HG03060 (cell line): ENCODE measurements at regions not wholly inside any gene's neighbourhood (a gene's known extent, or its start where the extent isn't known, plus 50 kb on each side); places are given as distances from the start of the nearest gene placed in this dataset.
"Not testable (repeated sequence)": the region's sequence is repeated elsewhere in the genome, so short reads cannot be mapped to it uniquely, and the experiment has no call there.

Source experiments
- ATAC-seq: cut with Tn5 transposase; IDR thresholded peaks from one replicate; pipeline ENCODE4 v1.9.1; 2021; ENCODE audit warnings: low read depth, moderate number of reproducible peaks; ENCODE audit not compliant: unreplicated experiment

GRCh38 chr14:34147461-34147860 lies 196.6 kb upstream of the EGLN3 start:
- no peak for ATAC-seq

- not testable (repeated sequence) for ATAC-seq
Measured at GRCh38 chr14:34140127-34140526, 189.3 kb upstream of the EGLN3 start.

DNA sequence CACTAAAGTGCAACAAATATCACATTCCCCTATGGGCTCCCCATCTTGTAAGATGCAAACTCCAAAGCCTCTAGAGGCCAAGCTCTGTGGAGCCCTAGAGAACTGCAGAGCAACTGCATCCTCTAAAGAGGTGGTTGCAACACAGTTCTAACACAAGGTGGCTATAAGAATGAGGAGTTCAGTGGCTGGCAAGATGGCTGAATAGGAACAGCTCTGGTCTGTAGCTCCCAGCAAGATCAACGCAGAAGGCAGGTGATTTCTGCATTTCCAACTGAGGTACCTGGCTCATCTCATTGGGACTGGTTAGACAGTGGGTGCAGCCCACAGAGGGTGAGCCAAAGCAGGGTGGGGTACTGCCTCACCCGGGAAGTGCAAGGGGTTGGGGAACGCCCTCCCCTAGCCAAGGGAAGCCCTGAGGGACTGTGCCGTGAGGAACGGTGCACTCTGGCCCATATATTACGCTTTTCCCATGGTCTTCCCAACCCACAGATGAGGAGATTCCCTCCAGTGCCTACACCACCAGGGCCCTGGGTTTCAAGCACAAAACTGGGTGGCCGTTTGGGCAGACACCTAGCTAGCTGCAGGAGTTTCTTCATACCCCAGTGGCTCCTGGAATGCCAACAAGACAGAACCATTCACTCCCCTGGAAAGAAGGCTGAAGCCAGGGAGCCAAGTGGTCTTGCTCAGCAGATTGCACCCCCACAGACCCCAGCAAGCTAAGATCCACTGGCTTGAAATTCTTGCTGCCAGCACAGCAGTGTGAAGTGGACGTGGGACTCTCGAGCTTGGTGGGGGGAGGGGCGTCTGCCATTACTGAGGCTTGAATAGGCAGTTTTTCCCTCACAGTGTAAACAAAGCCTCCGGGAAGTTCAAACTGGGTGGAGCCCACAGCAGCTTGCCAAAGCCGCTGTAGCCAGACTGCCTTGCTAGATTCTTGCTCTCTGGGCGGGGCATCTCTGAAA lies 188.6 kb upstream of the EGLN3 start:
- ATAC-seq = not testable (repeated sequence)

GRCh38 chr14:34138175-34138574 lies 187.3 kb upstream of the EGLN3 start:
- ATAC-seq = no peak

DNA sequence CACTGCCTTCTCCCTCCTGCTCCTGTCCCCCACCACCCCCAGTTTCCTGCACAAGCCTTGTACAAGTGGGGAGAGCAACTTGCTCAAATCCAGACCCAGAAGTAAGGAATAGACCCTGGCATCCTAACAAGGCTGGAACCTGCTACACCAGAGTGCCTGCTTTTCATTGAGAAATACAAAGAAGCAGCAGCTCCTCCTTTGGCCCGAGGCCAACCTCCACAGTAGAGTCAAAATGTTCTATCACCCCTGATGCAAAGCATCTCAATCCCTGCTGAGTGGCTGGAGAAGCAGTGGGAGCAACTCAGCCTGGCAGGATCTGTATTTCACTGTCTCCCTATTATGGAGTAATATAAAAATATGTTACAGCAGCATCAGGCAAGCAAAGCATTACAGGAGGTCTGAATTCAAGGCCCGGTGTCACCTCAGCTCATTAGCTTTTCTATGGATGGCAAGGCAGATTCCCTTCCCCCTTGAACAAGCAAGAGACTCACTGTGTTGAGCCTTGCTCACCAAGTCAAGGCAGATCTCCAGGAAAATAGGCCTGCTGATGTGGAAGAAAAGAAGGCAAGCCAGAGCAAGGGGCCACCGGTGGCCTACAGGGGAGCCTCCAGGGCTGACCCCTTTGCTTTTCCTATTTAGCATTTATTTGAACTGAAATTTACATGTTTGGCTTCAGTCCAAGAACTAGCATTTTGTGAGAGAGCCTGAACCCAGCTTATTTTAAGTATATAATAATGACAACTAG lies 186.3 kb upstream of the EGLN3 start:
- no peak for ATAC-seq

- ATAC-seq = no peak
Measured at GRCh38 chr14:34135492-34135891, 184.6 kb upstream of the EGLN3 start.

DNA sequence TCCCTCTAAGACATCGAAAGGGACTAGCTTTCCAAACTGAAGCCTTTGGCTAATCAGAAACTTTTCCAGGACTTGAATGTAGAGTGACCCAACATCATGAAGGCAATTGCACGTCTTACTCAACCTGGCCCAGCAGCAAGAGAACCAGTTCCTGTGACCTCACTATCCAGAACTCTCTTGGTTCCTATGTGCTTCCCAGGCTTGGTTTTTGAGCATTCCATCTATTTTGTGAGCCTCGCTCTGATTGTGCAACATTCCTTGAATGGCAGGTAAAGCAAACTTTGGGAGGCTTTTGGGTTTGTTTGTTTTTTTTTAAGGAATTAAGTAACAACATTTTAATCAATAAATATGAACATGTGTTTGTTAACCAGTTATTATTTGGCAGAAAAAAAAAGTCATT lies 183.6 kb upstream of the EGLN3 start:
- no peak for ATAC-seq

- no peak for ATAC-seq
Measured at GRCh38 chr14:34129927-34130552, 179.2 kb upstream of the EGLN3 start.

- no peak for ATAC-seq
Measured at GRCh38 chr14:34128665-34129064, 177.8 kb upstream of the EGLN3 start.

GRCh38 chr14:34126586-34126985 lies 175.7 kb upstream of the EGLN3 start:
- ATAC-seq = no peak

GRCh38 chr14:34124585-34124984 lies 173.7 kb upstream of the EGLN3 start:
- ATAC-seq = no peak

GRCh38 chr14:34122650-34123049 lies 171.8 kb upstream of the EGLN3 start:
- ATAC-seq = no peak

DNA sequence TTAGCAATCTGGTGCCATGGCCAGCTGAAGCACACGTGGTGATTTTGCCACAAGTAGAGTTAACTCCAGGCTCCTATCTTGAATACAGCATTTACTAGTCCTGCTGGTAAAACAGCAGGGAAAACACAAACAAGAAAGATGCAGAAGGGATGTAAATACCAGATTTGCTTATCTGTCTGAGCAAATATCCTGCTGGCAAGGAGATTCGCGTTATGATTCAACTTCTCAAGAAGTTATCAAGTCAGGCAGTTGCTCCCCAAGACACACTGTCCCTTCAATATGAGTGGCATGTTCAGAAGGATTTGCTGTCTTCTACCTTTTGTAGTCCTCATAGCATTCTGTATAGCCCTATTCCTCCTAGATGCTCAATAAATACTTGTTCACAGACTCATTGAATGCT lies 171.2 kb upstream of the EGLN3 start:
- ATAC-seq = no peak

DNA sequence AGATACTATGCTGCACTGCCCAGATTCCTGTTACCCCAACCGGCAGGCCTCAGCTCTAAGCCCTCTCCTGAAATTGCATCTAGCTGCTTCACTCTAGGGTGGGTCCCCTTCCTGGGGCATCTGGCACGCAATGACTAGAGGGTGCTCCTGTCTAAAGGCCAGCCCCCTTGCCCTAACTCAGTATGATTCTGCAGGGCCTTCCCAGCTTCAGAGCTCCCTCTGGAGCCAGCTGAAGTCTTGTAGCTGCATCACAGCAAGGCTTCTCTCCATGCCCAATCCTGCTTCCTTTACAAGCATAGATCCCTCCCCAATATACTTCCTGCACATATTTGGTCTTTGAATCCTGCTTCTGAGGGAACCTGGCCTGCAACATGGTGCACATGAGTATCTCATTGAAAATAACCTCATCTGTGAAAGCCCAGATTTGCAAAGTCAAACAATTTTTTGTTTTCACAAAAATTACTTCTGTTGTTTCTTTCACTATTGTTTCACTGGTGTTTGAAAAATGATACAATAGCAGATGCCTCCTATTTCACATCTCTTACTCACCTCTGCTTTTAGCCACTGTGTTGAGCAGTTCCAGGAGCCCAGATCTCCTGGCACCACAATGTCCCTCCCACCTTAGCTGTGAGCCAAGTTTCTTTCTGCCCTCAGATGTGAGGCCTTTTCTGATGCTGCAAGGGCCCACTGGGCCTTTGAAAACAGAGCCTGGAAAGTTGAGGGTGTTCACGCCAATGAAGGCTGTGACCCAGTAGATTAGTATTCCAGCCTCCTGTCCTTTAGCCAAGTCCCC lies 169.5 kb upstream of the EGLN3 start:
- ATAC-seq = no peak

- ATAC-seq = no peak
Measured at GRCh38 chr14:34119107-34119858, 168.4 kb upstream of the EGLN3 start.

GRCh38 chr14:34113991-34114390 lies 163.1 kb upstream of the EGLN3 start:
- no peak for ATAC-seq

DNA sequence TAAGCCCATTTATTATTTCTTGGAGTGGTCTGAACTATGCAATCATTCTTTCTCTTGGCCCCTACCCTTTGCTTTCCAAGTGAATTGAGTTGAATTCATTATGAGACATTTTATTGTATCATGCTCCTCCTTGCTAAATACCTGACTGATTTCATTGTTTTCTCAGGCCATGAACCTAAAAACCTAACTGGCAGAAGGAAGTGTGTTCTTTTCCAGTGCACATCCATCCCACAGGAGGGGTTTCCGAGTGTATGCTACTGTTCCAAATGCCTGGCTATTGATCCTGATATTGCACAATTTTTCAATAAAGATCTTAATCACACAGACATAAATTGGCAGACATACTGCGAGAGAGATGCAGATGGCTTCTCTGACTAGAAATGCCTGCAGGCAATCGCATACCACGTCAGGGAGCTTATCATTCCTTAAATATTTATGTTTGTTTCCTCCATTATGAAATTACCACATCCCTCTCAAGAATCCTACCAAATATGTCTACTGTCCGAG lies 162.2 kb upstream of the EGLN3 start:
- no peak for ATAC-seq

DNA sequence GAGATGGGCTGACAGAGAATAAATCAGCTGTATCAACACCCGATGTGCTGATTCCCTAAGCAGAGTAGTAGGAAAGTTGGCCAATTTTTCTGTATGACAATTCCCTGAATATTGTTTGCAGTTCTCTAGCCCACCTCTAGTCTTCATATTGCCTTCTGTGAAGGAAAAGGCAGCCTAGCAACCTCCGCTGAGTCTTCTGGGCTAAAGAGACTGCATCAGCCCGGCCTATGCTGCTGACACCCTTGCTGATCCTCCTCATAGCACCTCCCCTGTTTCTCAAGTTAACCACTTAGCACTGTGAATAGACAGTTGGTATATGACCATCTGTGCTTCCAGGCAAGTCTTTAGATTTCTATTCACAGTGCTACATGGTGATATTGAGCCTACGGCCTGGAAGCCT lies 161.1 kb upstream of the EGLN3 start:
- ATAC-seq = no peak

DNA sequence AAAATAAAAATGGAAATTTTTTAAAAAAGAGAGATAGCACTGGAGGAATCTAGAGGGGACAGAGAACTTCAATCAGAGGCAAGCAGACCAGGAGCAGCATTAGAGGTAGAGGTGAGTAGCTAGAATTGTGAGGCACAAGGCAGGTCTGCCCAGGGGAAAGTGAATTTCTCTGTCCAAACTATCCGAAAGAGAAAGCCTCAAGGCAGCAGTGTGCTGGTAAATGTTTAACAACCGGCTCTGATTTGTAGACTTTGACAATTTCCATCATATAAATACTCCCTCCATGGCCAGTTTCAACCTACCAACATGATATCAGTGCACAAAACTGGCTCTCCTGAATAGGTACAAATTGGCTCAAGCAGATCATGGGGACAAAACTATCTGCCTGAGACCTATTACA lies 160.6 kb upstream of the EGLN3 start:
- no peak for ATAC-seq

DNA sequence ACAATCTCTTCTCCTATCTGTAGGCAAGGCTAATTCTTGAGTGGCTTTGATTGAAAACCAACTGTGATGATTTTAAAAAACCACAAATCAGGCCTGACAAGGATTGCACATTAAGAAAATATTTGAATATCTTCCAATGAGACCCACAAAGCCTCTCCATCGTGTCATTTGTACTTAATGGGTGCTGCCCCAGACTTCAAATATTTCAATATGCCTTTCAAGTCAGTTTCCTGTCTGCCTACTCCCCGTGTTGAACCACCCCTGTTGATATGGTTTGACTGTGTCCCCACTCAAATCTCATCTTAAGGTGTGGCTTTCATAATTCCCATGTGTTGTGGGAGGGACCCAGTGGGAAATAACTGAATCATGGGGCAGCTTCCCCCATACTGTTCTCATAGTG lies 159.7 kb upstream of the EGLN3 start:
- ATAC-seq = no peak
